Spleen (tissue), 7 donors: ENCODE measurements at regions not wholly inside any gene's neighbourhood (a gene's known extent, or its start where the extent isn't known, plus 50 kb on each side); places are given as distances from the start of the nearest gene placed in this dataset.

Experiments
- POLR2A ChIP-seq, 3 donors: fragments of 450-650 bp; IDR thresholded peaks; one replicate each; pipeline ENCODE4 v1.5.1; 2017; ENCODE audit warnings: antibody characterized with exemption in 3 of 3, mild to moderate bottlenecking in 1 of 3
- TF ChIP-seq, protein P1 (sequence below), 11 experiments: fragments of 200-600 bp in 7 of 11; fragments of 450-650 bp in 4 of 11; sonication (generic) in 4 of 11; IDR thresholded peaks in 8 of 11; conservative IDR thresholded peaks in 3 of 11; 1 replicate in 7 of 11; 2 replicates in 4 of 11; pipeline versions ENCODE4 v1.4.0 to v1.8.0; 2016 to 2021; ENCODE audit warnings: antibody characterized with exemption in 11 of 11, inconsistent platforms in 4 of 11, mild to moderate bottlenecking in 1 of 11
- donor health status: DM: no; HTN: no; CAD: no; lungs with moderate emphysema.
- donor health status: DM: no; HTN: no; CAD: no.
- donor health status: DM: no; HTN: no; CAD: no.

DNA sequence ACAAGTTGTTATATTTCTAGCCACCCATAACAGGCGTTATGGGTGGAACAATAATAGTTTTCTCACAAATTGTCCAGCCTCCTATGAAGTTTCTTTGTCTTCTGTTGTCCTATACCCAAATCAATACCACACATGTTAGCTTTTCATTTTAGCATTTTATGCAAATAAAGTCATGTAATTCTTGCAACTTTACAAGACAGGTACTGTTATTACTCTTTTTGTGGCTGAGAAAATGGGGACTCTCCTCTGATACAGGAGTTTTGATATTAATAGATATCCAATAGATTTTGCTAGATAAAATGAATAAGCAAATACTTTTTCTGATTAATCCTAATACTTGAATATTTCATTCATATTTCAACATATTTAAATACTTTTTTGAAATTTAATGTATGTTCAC lies 151.0 kb downstream of the PMAIP1 start:
- TF ChIP-seq, protein P1, sequence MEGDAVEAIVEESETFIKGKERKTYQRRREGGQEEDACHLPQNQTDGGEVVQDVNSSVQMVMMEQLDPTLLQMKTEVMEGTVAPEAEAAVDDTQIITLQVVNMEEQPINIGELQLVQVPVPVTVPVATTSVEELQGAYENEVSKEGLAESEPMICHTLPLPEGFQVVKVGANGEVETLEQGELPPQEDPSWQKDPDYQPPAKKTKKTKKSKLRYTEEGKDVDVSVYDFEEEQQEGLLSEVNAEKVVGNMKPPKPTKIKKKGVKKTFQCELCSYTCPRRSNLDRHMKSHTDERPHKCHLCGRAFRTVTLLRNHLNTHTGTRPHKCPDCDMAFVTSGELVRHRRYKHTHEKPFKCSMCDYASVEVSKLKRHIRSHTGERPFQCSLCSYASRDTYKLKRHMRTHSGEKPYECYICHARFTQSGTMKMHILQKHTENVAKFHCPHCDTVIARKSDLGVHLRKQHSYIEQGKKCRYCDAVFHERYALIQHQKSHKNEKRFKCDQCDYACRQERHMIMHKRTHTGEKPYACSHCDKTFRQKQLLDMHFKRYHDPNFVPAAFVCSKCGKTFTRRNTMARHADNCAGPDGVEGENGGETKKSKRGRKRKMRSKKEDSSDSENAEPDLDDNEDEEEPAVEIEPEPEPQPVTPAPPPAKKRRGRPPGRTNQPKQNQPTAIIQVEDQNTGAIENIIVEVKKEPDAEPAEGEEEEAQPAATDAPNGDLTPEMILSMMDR (IDR thresholded peaks at IDR 0.05 in 8 of 11, conservative IDR thresholded peaks at IDR 0.05 in 3 of 11) = no peak
- TF ChIP-seq POLR2A (IDR thresholded peaks at IDR 0.05) = no peak
